Right renal pelvis (tissue), 4 donors: ENCODE measurements at regions not wholly inside any gene's neighbourhood (a gene's known extent, or its start where the extent isn't known, plus 50 kb on each side); places are given as distances from the start of the nearest gene placed in this dataset.

Experiments used
- DNase-seq, 4 donors: peaks; one replicate each; pipeline ENCODE4 v3.0.0-alpha.2; 2013; ENCODE audit warnings: low read depth in 4 of 4, low spot score in 3 of 4, missing footprints in 1 of 4

DNA sequence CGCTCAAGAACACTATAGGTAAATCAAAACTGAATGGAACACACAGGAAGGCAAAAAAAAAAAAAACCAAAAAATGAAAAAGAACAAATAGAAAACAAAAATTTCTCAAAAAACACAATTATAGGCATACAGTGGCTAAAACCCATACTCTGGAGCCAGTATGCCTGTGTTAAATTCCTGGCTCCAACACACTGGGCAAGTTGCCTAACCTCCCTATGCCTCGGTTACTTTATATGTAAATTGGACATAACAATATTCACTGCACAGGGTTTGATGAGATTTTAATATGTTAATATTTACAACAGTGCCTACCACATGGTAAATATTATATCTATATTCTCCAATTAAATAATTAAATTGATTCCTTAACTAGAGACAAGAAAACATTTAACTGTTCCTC lies 217.1 kb downstream of the HTR7 start:
- DNase-seq = no peak

DNA sequence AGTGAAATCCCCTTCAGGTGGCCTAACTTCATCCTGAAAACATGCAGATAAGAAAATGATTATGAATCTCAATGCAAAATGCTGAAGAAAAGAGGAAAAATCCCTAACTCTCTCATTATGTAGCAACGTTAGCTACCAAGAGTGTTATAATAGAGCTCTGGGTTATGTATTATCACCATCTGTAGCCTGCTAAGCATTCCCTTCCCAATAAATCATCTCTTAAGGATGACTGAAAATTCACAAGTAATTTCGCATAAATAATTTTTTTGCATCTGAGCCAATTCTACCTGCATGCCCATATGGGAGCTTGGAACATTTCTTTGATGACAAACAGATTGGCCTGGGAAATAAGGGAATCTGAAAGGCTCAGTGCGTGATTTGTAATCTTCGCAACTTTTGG lies 216.1 kb downstream of the HTR7 start:
- DNase-seq = no peak

DNA sequence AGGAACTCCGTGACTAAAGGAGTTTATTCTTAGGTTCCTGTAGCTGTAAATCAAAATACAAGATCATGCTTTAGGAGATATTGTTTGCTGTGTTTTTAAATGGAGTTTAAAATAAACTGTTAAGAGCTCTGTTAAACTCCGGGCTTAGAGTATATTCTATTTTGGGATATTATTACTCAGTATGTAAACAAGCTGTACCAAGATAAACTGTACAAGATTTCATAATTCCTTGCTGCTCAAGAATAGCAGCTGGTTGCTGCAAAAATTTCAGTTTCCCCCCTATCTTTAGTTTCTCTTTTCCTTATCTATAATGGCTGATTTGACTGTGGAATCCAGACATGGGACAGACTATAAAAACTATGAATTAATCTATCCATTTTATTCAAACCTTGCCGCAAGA lies 215.7 kb downstream of the HTR7 start:
- no peak for DNase-seq

DNA sequence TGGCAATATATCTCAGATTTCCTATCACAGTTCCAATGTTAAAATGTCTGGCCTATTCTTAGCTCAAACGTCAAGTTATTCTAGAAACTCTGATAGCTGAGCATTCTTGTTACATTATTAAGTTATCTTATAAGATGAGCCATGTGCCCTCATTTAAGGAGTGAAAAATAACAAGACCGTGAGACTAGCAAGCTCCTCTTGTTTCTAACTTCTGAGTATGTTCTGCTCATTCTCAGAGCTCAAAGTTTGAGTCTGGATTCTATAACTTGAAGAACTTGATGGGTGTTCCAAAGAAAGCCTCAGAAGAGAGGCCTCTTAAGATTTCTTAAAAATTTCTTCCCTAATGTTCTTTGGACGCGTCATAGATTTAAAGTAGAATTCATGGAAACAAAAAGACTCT lies 215.2 kb downstream of the HTR7 start:
- no peak for DNase-seq

DNA sequence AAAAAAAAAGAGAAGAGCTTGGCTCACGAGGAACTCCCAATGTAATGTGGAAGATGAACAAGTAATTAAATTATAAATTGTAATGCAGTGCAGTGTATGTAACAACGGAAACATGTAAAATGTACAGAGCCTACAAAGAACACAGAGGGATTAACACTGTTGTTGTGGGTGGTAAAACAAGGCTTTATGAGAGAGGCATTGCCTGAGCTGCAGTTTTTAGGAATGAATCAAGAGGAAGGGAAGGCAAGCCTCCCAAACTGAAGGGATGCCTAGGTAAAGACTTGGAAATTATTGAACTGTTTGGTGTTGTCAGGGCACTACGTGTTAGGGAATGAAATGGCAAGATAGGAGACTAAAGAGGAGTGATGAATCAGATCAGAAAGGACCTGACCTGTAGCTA lies 213.7 kb downstream of the HTR7 start:
- DNase-seq = no peak

DNA sequence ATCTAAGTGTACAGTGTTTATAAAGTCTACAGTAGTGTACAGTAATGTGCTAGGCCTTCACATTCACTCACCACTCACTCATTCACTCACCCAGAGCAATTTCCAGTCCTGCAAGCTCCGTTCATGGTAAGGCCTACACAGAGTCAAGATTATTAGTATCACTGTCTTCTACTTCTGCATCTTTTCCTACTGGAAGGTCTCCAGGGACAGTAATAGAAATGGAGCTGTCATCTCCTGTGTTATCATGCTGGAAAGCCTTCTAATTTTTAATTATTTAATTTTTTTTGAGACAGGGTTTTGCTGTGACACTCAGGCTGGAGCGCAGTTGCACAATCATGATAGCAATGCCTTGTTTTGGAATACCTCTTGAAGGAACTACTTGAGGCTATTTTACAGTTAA lies 207.0 kb downstream of the HTR7 start:
- DNase-seq = no peak

DNA sequence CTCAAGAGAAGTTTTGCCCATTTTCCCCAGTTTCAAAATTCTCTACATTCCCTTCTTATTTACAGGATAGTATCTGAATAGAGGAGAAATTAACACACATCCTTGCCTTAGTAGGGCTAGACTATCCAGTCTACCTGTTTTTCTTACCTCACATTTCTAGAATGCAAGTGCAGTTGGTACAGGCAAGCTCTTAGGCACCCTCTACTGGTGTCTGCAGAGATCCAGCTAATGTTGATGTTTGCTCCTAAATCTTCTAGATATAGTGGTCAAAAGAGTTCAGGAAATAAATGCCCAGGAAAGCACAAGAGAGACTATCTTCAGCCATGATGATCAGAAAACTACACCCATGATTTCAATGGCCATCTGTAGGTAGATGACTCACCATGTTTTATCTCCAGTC lies 205.3 kb downstream of the HTR7 start:
- no peak for DNase-seq

DNA sequence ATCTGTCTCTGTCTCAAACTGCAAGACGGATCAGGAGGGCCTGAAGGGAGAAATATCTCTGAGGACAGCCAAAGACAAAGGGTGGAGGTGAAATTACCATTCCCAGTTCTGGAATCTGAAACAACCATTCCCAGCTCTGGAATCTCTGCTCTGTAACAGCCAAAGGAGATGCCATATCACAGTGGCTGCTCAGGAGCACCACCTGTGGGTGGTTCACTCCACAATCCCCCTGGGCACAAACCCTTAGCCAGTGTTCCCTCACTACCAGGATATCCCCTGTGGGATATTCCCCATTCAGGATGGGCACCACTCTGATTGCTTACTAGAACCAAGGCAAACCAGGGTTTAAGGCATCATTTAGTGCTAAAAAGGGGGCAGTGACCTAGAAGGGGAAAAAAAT lies 199.0 kb downstream of the HTR7 start:
- no peak for DNase-seq

DNA sequence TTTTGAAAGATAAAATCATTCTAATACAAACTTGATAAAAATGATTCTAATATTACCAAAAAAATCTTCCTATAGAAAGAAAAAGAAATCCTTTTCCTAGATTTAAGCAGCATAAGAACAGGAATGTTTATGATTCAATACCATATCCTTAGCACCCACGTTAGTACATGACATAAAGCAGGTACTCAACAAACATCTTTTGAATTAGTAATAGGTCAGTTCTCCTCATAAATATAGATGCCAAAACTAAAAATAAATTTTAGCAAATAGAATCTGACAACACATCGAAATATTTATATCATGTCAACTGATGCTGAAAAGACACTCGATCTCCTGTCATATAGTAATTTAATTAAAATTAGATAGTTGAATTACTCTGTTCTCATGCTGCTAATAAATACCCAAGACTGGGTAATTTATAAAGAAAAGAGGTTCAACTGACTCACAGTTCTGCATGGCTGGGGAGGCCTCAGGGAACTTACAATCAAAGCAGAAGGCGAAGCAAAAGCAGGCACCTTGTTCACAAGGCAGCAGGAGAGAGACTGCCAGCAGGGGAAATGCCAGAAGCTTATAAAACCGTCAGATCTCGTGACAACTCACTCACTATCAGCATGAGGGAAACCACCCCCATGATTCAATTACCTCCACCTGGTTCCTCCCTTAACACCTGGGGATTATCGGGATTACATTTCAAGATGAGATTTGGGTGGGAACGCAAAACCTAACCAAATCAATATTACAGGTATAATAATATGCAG lies 191.8 kb downstream of the HTR7 start:
- no peak for DNase-seq

DNA sequence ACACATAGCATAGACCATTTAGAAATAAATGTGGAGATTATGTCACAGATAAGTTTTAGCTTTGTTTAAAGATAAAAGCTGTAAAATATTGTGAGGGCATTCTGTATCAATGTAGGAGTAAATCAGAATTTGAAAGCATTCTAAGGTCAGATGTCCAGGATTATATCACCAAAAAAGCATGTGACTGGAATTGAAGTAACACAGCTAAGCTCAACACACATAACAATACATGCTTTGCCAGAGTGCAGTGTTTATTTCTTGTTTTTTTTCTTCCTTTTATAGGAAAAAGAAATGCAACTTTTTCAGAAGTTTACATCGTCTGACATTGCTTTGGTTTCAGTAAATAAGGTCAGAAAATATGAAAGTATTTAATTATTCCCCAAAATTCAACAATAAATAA lies 183.4 kb downstream of the HTR7 start:
- DNase-seq = no peak

DNA sequence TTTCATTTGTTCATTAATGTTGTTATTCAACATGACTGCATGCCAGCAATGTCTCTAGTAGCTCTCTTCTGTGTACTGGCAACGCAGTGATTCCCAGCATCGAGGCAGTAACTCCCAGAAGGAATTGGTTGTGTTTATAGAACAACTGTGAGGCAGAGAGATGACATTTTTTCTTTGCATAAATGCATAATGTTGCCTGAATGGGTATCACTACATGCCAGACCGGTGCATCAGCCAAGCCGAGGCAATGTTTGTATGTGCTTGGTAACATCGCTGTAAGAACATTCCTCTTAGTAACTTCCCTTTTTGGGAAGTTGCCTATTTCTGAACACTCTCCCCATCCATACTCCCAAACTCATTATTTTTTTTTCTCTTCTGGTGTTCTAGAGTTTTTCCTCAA lies 182.9 kb downstream of the HTR7 start:
- no peak for DNase-seq

DNA sequence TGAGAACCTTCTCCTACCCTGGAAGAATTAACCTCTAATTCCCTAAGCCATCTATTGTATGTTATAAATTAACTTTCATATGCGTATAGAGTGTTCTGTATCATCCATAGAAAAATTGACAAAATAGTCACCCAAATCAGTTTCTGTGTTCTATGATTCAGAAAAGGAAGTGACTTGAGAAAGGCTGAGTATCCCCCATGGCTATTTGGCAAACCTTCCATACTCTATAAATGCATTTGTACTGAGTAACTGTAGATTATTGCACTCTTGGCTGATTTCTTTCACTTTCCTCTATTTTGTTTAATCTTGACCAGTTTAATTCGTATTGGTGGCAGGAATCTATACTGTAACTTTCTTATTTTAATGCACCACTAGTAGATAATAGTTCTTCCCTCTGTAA lies 182.2 kb downstream of the HTR7 start:
- no peak for DNase-seq
